HG03103 (cell line): ENCODE measurements at regions not wholly inside any gene's neighbourhood (a gene's known extent, or its start where the extent isn't known, plus 50 kb on each side); places are given as distances from the start of the nearest gene placed in this dataset.
A peak's percentile ranks its signal among the peaks of the same experiment; 100 is the strongest.

Experiments used
- ATAC-seq: cut with Tn5 transposase; IDR thresholded peaks from one replicate; pipeline ENCODE4 v1.9.1; 2021; ENCODE audit warnings: low read depth; ENCODE audit not compliant: unreplicated experiment

DNA sequence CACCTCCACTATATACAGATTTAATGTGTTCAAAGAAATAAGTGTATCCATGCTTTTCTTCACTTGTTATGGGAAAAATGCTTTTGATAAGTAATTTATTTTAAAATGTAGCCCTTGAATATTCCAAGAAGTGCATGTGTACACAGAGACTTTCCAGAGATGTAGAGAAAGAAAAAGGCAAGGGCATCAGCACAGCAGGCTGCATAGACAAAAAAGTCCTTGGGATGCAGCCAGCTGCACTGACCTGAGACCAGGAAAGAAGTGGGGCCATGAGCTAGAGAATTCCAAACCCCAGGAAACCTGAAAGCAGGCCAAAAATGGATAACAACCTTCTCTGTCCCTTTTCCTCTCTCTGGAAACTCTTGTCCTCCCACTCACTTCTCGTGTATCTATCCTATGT lies 51.6 kb upstream of the PRDM8 start:
- ATAC-seq, result no peak

- ATAC-seq, result no peak
These were observed 52.4 kb upstream of the PRDM8 start for GRCh38 chr4:80144676-80145470.

- ATAC-seq, result no peak
These were observed 54.0 kb upstream of the PRDM8 start for GRCh38 chr4:80143307-80143679.

DNA sequence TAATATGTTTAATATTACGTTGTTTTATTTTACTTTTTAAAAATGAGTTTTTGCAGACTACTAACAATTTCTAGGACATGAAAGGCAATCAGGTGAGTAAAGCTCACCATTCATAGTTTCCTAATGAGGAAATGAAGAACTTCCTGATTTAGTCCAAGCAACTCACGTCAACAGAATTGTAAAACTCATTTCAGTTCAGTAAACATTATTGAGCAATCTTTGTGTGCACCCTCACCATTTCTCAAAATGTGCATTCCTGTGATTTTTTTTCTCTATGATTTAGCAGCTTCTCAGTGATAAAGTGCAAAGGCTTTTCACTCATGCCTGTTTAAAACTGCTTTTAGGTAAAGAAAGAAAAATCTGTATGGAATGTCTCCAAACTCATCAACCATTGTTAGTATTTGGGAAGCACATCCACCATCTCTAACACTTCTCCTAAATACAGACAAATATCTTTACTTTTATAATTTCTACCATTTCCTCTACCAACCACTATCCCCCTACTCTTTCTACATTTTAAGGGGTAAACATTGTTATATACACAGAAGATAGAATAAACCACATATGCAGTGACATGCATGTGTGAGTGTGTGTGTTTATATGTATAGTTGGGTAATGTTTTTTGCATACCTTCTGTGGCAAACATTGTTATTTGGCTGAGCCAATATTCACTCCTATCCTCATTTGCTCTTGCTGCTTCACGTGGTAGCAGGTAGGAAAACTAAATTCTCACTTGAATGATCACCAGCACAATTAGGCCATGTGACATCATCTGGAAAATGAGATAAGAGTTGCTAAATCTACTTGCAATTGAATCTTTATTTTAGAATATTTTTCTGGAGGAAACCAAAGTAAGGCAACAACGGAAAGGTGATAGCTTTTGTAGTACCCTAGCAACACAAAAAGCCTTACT lies 54.7 kb upstream of the PRDM8 start:
- ATAC-seq, result no peak

DNA sequence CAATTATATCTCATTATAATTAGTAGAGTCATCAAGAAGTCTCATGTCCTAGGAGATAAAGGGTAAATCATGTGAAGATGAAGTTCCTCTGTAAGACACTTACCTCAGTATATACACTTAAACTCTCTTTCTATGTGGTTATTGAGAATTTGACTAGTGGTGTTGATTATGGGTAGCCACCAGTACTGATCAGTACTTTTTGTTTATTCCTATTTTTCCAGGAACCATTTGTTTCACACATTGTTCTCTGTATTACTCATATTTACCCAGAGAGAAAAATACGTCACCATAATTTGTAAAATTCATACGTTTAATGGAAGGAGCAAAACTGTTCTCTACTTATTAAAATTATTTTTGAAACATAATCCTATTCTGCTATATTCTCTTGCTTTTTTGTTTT lies 55.8 kb upstream of the PRDM8 start:
- ATAC-seq, result no peak

DNA sequence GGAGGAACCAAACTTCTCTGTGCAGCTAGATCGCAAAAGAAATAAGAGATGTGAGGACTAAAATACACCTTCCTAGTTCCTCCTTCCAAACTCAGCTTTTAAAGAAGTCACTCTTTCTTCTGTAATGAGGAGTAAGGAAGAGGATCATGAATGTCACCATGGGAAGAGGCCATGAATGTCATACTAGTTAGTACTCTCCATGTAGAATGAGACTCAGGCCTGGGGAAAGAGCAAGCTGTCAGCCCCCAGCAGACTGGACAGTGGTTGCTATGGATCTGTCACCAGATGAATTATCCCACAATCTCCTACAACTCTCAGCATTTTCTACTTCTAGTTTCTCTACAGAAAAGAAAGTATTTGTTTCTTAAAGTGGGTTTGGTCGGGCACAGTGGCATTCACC lies 57.1 kb upstream of the PRDM8 start:
- no peak for ATAC-seq

DNA sequence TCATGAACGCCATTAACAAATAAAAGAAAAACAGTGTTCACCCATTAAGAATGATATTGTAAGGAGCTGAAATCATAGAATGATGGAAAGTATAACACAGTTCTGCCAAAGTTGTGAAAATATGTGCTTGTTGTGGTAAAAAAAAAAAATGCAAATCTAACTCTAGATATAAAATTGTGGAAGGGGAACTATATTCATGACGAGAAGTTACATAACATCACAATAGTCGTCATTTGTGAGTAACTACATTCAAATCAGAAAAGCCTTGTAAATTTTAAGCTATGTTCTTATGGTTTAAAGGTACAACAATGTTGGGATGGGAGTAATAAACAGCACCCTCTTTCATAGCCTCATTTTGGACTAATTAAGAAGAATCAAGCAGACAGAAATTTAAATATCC lies 57.6 kb upstream of the PRDM8 start:
- ATAC-seq, result no peak

DNA sequence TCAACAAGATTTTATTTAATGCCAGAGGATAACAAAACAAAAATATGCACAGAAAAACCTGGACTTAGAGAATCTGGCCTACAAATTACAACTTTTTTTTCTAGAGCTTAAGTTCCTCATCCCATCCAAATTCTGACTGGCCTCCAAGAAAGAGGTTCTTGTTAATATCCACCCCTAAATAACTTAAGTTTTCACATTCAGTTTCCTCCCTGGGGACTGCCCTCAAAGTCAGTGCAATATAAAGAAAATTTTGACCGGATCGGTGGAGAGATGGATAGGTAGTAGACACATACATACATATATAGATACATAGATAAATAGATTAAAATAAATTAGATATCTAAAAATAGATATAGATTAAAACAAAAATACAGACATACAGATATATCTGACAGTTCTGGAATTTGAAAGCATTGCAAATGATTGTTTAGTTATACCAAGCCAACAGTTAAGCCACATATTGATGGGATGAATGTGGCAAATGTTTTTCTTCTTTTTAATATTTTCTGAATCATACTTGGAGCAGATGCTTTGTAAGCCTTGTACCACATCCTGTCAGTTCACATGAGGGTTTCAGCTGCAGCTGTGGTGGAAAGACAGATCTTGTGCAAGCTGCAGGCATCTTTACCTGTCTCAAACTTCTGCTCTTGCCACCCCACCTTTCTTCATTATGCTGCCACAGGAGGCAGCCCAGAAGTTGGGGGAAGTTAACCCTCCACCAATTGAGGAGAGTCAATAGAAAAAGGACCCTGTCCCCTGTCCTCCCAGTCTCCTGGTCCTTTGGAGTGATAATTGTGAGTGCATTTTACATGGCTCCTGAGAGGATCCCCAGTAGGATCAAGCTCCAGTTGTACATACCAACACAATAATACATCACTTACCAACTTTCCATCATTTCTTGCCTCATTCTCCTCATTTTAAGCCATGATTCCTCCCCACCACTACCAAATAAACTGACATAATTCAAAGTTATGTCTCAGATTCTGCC lies 58.5 kb upstream of the PRDM8 start:
- ATAC-seq, result peak; percentile 95

- ATAC-seq, result no peak
These were observed 59.7 kb upstream of the PRDM8 start for GRCh38 chr4:80137631-80138030.

DNA sequence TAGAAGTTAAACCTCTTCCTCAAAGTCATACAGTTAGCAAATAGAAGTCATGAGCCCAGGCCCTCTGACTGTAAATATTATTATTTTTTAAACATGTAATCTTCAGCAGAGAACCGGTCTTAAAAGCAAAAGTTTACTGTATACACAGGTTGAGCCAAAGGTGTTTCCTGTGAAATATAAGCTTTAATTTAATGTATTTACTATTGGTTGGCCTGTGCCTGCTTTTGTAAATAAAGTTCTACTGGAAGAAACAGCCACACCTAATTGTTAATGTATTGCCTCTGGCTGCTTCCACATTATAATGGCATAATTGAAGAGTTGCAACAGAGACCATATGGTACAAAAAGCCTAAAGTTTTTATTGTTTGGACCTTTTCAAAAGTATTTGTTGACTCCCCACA lies 61.0 kb upstream of the PRDM8 start:
- no peak for ATAC-seq

DNA sequence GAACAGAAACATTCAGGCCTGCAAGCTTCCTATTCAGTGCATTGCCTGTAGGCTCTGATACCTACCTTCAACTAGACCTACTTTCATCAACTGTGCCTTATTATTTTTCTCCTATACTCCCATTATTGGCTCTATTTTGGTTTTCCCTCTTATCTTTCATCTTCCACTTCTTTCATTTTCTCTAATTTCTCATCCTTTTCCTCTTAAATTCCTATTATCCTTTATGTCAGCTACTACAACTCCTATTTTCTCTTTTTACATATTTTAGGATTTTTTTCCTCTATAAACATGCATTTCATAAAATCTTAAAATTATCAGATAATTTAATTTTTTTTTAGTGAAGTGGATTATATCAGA lies 61.6 kb upstream of the PRDM8 start:
- no peak for ATAC-seq

- no peak for ATAC-seq
These were observed 62.1 kb upstream of the ANTXR2 start for GRCh38 chr4:80134936-80135701.

GRCh38 chr4:80133240-80133783 lies 60.3 kb upstream of the ANTXR2 start:
- ATAC-seq, result no peak

- ATAC-seq, result no peak
These were observed 56.8 kb upstream of the ANTXR2 start for GRCh38 chr4:80129785-80130184.

DNA sequence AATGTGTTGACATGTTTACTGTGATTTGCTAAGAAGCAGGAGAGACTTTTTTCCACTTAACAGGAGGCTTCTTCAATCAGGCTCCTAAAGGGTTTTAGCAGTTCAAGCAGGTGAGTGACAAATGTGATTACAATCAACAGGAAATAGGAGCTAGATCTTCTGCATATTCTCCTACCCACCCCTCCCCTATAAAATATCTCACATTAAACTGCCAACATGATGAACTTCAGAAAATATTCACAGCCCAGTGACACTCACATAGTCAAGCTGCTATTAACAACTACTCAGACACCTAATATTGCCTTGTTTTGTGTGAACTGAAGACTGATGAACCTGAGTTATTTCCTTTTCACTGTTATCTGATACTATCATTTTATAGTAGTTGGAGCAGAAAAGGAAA lies 55.9 kb upstream of the ANTXR2 start:
- no peak for ATAC-seq

- ATAC-seq, result no peak
These were observed 54.9 kb upstream of the ANTXR2 start for GRCh38 chr4:80127870-80128419.

DNA sequence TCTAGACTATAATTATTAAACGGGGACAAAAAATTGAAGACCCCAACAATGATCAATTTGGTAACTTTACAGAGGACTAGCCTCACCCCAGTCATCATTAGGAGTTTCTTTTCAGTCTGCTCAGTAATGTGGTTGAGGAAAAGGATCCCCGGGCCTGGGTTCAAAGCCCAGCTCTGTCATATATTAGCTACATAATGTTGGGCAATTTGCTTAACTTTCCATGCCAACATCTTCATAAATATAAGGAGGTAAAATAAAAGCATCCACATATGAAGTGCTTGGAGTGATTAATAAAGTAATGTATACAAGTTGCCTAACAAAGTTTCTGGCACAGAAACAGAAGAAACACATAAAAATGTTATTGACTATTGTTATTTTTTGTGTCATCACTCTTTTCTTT lies 53.4 kb upstream of the ANTXR2 start:
- no peak for ATAC-seq

DNA sequence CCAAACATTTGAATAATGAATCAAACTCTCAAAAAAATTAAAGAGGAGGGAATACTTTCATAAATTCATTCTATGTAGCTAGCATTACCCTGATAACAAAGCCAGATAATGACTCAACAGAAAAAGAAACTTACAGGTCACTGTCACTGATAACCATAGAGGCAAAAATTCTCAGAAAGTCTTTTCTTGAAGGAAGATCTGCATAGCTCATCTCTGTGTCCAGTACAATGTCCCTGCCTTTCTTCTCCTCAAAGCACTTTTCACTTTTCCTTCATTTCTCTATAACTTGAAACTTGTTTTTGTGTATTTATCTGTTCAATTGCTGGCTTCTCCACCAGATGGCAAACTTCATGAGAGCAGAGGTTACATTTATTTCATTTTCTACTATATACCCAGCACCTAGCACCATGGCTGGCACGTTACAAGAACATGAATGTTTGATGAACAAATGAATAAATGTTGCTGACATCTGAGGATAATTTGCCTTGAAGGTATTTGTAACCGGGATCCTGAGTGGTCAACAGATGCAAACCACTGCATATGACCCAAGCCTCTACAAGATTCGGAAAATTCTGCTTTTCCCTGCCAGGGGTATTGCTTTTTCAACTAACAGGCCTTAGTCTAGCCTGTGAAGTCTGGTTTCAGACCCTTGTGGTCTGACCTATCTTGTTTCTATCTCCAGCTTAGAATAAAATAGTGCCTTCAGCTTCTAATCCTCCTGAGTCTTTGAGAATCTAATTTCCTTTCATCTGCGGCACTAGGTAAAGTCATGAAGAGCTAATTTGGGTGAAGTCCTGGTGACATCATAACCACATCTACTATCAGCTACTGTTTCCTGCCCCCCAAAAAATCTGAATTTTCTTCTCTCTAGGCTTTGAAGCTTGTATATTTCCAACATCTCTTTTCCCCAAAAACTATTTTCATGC lies 52.5 kb upstream of the ANTXR2 start:
- peak; percentile 63 for ATAC-seq
